ENCODE measurements at regions not wholly inside any gene's neighbourhood (a gene's known extent, or its start where the extent isn't known, plus 50 kb on each side); places are given as distances from the start of the nearest gene placed in this dataset.

- no peaks in the 10 kb centered on the region for H3K36me3 ChIP-seq
- no peaks in the 10 kb centered on the region for H3K9me3 ChIP-seq
- no peak for DNase-seq (ENCODE audit: low spot score in 2 of 2)
- 94% methylated on average over 6 of the region's 6 CpGs for WGBS
- peaks cover 11% of the 10 kb centered on the region for H3K4me1 ChIP-seq
- TF ChIP-seq POLR2A (IDR thresholded peaks at IDR 0.05), result no peak
- TF ChIP-seq, protein P1, sequence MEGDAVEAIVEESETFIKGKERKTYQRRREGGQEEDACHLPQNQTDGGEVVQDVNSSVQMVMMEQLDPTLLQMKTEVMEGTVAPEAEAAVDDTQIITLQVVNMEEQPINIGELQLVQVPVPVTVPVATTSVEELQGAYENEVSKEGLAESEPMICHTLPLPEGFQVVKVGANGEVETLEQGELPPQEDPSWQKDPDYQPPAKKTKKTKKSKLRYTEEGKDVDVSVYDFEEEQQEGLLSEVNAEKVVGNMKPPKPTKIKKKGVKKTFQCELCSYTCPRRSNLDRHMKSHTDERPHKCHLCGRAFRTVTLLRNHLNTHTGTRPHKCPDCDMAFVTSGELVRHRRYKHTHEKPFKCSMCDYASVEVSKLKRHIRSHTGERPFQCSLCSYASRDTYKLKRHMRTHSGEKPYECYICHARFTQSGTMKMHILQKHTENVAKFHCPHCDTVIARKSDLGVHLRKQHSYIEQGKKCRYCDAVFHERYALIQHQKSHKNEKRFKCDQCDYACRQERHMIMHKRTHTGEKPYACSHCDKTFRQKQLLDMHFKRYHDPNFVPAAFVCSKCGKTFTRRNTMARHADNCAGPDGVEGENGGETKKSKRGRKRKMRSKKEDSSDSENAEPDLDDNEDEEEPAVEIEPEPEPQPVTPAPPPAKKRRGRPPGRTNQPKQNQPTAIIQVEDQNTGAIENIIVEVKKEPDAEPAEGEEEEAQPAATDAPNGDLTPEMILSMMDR (IDR thresholded peaks at IDR 0.05), result no peak
- no peak for TF ChIP-seq EP300 (IDR thresholded peaks at IDR 0.05)
- TF ChIP-seq POLR2AphosphoS5 (IDR thresholded peaks at IDR 0.05), result no peak
- no peaks in the 10 kb centered on the region for H3K27me3 ChIP-seq
- no peak overlapping the region for H3K4me3 ChIP-seq
- no peak overlapping the region for H3K27ac ChIP-seq
These were observed 104.7 kb upstream of the SGK1 start for GRCh38 chr6:134422426-134423231.

- TF ChIP-seq, protein P1 (IDR thresholded peaks at IDR 0.05), result no peak
- TF ChIP-seq EP300 (IDR thresholded peaks at IDR 0.05) (no peak), POLR2A (IDR thresholded peaks at IDR 0.05) (no peak), POLR2AphosphoS5 (IDR thresholded peaks at IDR 0.05) (no peak)
- H3K36me3 ChIP-seq, result no peaks in the 10 kb centered on the region
- peaks cover 11% of the 10 kb centered on the region for H3K4me1 ChIP-seq
- 63% methylated on average over 1 of the region's 1 CpG for WGBS
- H3K4me3 ChIP-seq, result no peak overlapping the region
- H3K27ac ChIP-seq, result no peak overlapping the region
- DNase-seq (ENCODE audit: low spot score in 2 of 2), result no peak
- H3K9me3 ChIP-seq, result no peaks in the 10 kb centered on the region
- no peaks in the 10 kb centered on the region for H3K27me3 ChIP-seq
These were observed 103.6 kb upstream of the SGK1 start for GRCh38 chr6:134421501-134421900.

- no peak for TF ChIP-seq POLR2A (IDR thresholded peaks at IDR 0.05)
- TF ChIP-seq, protein P1 (IDR thresholded peaks at IDR 0.05), result no peak
- TF ChIP-seq EP300 (IDR thresholded peaks at IDR 0.05), result no peak
- TF ChIP-seq POLR2AphosphoS5 (IDR thresholded peaks at IDR 0.05), result no peak
- H3K4me3 ChIP-seq, result no peak overlapping the region
- no peaks in the 10 kb centered on the region for H3K9me3 ChIP-seq
- WGBS, result 88% methylated on average over 3 of the region's 3 CpGs
- no peak overlapping the region for H3K27ac ChIP-seq
- no peak for DNase-seq (ENCODE audit: low spot score in 2 of 2)
- peaks cover 11% of the 10 kb centered on the region for H3K4me1 ChIP-seq
- no peaks in the 10 kb centered on the region for H3K36me3 ChIP-seq
- no peaks in the 10 kb centered on the region for H3K27me3 ChIP-seq
These were observed 102.8 kb upstream of the SGK1 start for GRCh38 chr6:134420614-134421181.

- no peaks in the 10 kb centered on the region for H3K36me3 ChIP-seq
- no peak overlapping the region for H3K4me3 ChIP-seq
- no peak for DNase-seq (ENCODE audit: low spot score in 2 of 2)
- no peaks in the 10 kb centered on the region for H3K9me3 ChIP-seq
- H3K27ac ChIP-seq, result no peak overlapping the region
- H3K27me3 ChIP-seq, result no peaks in the 10 kb centered on the region
- H3K4me1 ChIP-seq, result peaks cover 11% of the 10 kb centered on the region
- 83% methylated on average over 7 of the region's 7 CpGs for WGBS
- TF ChIP-seq POLR2AphosphoS5 (IDR thresholded peaks at IDR 0.05), result no peak
- TF ChIP-seq EP300 (IDR thresholded peaks at IDR 0.05), result no peak
- no peak for TF ChIP-seq POLR2A (IDR thresholded peaks at IDR 0.05)
- TF ChIP-seq, protein P1 (IDR thresholded peaks at IDR 0.05), result no peak
These were observed 101.8 kb upstream of the SGK1 start for GRCh38 chr6:134419716-134420115.

GRCh38 chr6:134416418-134417154 is 98.7 kb upstream of the SGK1 start:
- TF ChIP-seq POLR2AphosphoS5 (IDR thresholded peaks at IDR 0.05) (no peak), POLR2A (IDR thresholded peaks at IDR 0.05) (no peak), EP300 (IDR thresholded peaks at IDR 0.05) (no peak)
- TF ChIP-seq, protein P1 (IDR thresholded peaks at IDR 0.05), result no peak
- H3K27ac ChIP-seq, result no peak overlapping the region
- no peak overlapping the region for H3K4me3 ChIP-seq
- no peaks in the 10 kb centered on the region for H3K36me3 ChIP-seq
- no peaks in the 10 kb centered on the region for H3K9me3 ChIP-seq
- no peaks in the 10 kb centered on the region for H3K27me3 ChIP-seq
- 70% methylated on average over 10 of the region's 10 CpGs for WGBS
- peaks cover 7% of the 10 kb centered on the region for H3K4me1 ChIP-seq
- DNase-seq (ENCODE audit: low spot score in 2 of 2), result no peak

Measured in suprapubic skin (tissue), 4 donors.